ENCODE measurements at regions not wholly inside any gene's neighbourhood (a gene's known extent, or its start where the extent isn't known, plus 50 kb on each side); places are given as distances from the start of the nearest gene placed in this dataset.

GRCh38 chr16:61149709-61150108 lies 886.5 kb downstream of the CDH8 start:
- no peak for TF ChIP-seq CTCF (IDR thresholded peaks at IDR 0.05 in 4 of 5, conservative IDR thresholded peaks at IDR 0.05 in 1 of 5)
- TF ChIP-seq POLR2A (IDR thresholded peaks at IDR 0.05), result no peak
